Endothelial cell of umbilical vein (primary cell): ENCODE measurements at regions not wholly inside any gene's neighbourhood (a gene's known extent, or its start where the extent isn't known, plus 50 kb on each side); places are given as distances from the start of the nearest gene placed in this dataset.

Experiments used
- BruUV-seq: library from RNA; stranded (reverse); fragments of 400-500 nt; replicated peaks from 2 replicates; lab custom pipeline; 2021; lab: Mats Ljungman, UMichigan
- CTCF ChIA-PET: fragments of 300-600, 350-600 bp; sonication (Branson Sonifier 250); formaldehyde crosslinking; loops from one replicate; lab custom pipeline; 2021; ENCODE audit warnings: antibody characterized with exemption, inconsistent platforms; lab: Charles Lee
- POLR2A ChIA-PET: fragments of 300-600, 350-600 bp; sonication (Branson Sonifier 250); formaldehyde crosslinking; loops from one replicate; lab custom pipeline; 2021; ENCODE audit warnings: antibody characterized with exemption, inconsistent platforms; lab: Charles Lee
- DNase-seq: peaks from one replicate; pipeline ENCODE4 v3.0.0-alpha.2; 2011; ENCODE audit warnings: low read depth, low spot score
- FAIRE-seq: peaks from 2 replicates; lab custom pipeline; 2011; peaks lifted over from hg19 to GRCh38; lab: Jason Lieb, UNC
- H2AFZ ChIP-seq: 2 replicates; pipeline ENCODE4 v1.6.0; 2012; ENCODE audit warnings: low read depth, low read length, control low read depth, inconsistent platforms
- H3K27ac ChIP-seq: 2 replicates; pipeline ENCODE4 v1.5.1; 2011; ENCODE audit warnings: low read depth, mild to moderate bottlenecking, control low read depth, low read length, moderate library complexity; ENCODE audit not compliant: insufficient read depth
- H3K27me3 ChIP-seq, 2 experiments: 2 replicates each; pipeline versions ENCODE4 v1.6.0 to v1.6.1; 2011; ENCODE audit warnings: low read length in 2 of 2, mixed read lengths in 1 of 2; ENCODE audit not compliant: control insufficient read depth in 2 of 2, insufficient read depth in 2 of 2
- H3K36me3 ChIP-seq, 2 experiments: 2 replicates in 1 of 2; 3 replicates in 1 of 2; pipeline ENCODE4 v1.5.1; 2011; ENCODE audit warnings: low read length in 2 of 2, mild to moderate bottlenecking in 1 of 2, moderate library complexity in 1 of 2; ENCODE audit not compliant: control insufficient read depth in 2 of 2, insufficient read depth in 2 of 2; ENCODE audit errors: extremely low read depth in 1 of 2
- H3K4me1 ChIP-seq: 3 replicates; pipeline ENCODE4 v1.5.1; 2011; ENCODE audit warnings: mild to moderate bottlenecking, low read length; ENCODE audit not compliant: control insufficient read depth, insufficient read depth; ENCODE audit errors: extremely low read depth
- H3K4me2 ChIP-seq: 2 replicates; pipeline ENCODE4 v1.6.1; 2011; ENCODE audit warnings: low read length, control low read depth, mixed read lengths; ENCODE audit not compliant: insufficient read depth
- H3K4me3 ChIP-seq, 3 experiments: fragments of 200-600 bp in 1 of 3; sonication (generic), shearing (Covaris generic) in 1 of 3; replicated peaks in 1 of 3; 2 replicates each; pipeline ENCODE4 v1.5.1; 2011 to 2016; ENCODE audit warnings: control low read depth in 3 of 3, low read length in 3 of 3, mild to moderate bottlenecking in 2 of 3, inconsistent platforms in 1 of 3, low read depth in 1 of 3, moderate library complexity in 1 of 3; ENCODE audit not compliant: insufficient read depth in 1 of 3
- H3K79me2 ChIP-seq: 2 replicates; pipeline ENCODE4 v1.6.0; 2012; ENCODE audit warnings: low read length, inconsistent platforms; ENCODE audit not compliant: control insufficient read depth, insufficient read depth
- H3K9ac ChIP-seq: replicated peaks from 2 replicates; pipeline ENCODE3; 2011; ENCODE audit warnings: low read length, control low read depth; ENCODE audit not compliant: insufficient read depth; ENCODE audit errors: extremely low read depth
- H3K9me1 ChIP-seq: replicated peaks from 3 replicates; pipeline ENCODE4 v1.6.0; 2011; ENCODE audit warnings: mild to moderate bottlenecking, low read length; ENCODE audit not compliant: control insufficient read depth, insufficient read depth; ENCODE audit errors: extremely low read depth
- H3K9me3 ChIP-seq: replicated peaks from 2 replicates; pipeline ENCODE4 v1.5.1; 2012; ENCODE audit warnings: low read length, inconsistent platforms; ENCODE audit not compliant: control insufficient read depth, insufficient read depth
- H4K20me1 ChIP-seq: replicated peaks from 2 replicates; pipeline ENCODE3; 2011; ENCODE audit warnings: mild to moderate bottlenecking, low read length; ENCODE audit not compliant: control insufficient read depth, insufficient read depth; ENCODE audit errors: extremely low read depth
- CTCF ChIP-seq, 2 donors: IDR thresholded peaks; 1 replicate in 1 of 2; 2 replicates in 1 of 2; pipeline ENCODE4 v1.5.1; 2011; ENCODE audit warnings: low read length in 2 of 2, mild to moderate bottlenecking in 2 of 2, moderate library complexity in 2 of 2, control low read depth in 1 of 2, inconsistent platforms in 1 of 2, low read depth in 1 of 2; ENCODE audit not compliant: insufficient read depth in 1 of 2; ENCODE audit errors: extremely low read depth in 1 of 2
- EZH2 ChIP-seq: IDR thresholded peaks from 2 replicates; pipeline ENCODE4 v1.6.1; 2012; ENCODE audit warnings: borderline replicate concordance, low read depth, mild to moderate bottlenecking, moderate library complexity, low read length, inconsistent platforms; ENCODE audit not compliant: severe bottlenecking
- FOS ChIP-seq: IDR thresholded peaks from 2 replicates; pipeline ENCODE4 v1.6.1; 2011; ENCODE audit warnings: mild to moderate bottlenecking, low read length, moderate library complexity, borderline replicate concordance; ENCODE audit not compliant: insufficient read depth
- GATA2 ChIP-seq: IDR thresholded peaks from 2 replicates; pipeline ENCODE4 v1.7.0; 2011; ENCODE audit warnings: low read depth, mild to moderate bottlenecking, moderate library complexity, mixed read lengths, low read length; ENCODE audit not compliant: insufficient read length, insufficient read depth
- JUN ChIP-seq: IDR thresholded peaks from 2 replicates; pipeline ENCODE4 v1.6.1; 2011; ENCODE audit warnings: borderline replicate concordance, low read depth; ENCODE audit not compliant: insufficient read length, insufficient read depth
- MAX ChIP-seq: IDR thresholded peaks from 2 replicates; pipeline ENCODE4 v1.6.1; 2011; ENCODE audit not compliant: insufficient read depth, insufficient read length
- MYC ChIP-seq: IDR thresholded peaks from one replicate; pipeline ENCODE4 v1.6.1; 2011; ENCODE audit warnings: mild to moderate bottlenecking, low read depth, low read length
- POLR2A ChIP-seq: IDR thresholded peaks from 2 replicates; pipeline ENCODE4 v1.6.1; 2012; ENCODE audit warnings: low read depth, mild to moderate bottlenecking, control low read depth, low read length
- POLR2AphosphoS5 ChIP-seq: IDR thresholded peaks from 2 replicates; pipeline ENCODE4 v1.6.1; 2012; ENCODE audit warnings: low read depth, mild to moderate bottlenecking, control low read depth, low read length, moderate library complexity; ENCODE audit not compliant: insufficient read depth
- dilution Hi-C: fragments of 300-500 bp; cut with MboI; formaldehyde crosslinking; loops from one replicate; pipeline ENCODE4 v1.15.0; 2019; ENCODE audit warnings: low sequenced_read_pairs; ENCODE audit not compliant: extremely low pct_ligation_motif_present
- intact Hi-C: fragments of 100-400 bp; cut with micrococcal nuclease; formaldehyde crosslinking; loops from one replicate; pipeline ENCODE4 v1.10.0; 2022

DNA sequence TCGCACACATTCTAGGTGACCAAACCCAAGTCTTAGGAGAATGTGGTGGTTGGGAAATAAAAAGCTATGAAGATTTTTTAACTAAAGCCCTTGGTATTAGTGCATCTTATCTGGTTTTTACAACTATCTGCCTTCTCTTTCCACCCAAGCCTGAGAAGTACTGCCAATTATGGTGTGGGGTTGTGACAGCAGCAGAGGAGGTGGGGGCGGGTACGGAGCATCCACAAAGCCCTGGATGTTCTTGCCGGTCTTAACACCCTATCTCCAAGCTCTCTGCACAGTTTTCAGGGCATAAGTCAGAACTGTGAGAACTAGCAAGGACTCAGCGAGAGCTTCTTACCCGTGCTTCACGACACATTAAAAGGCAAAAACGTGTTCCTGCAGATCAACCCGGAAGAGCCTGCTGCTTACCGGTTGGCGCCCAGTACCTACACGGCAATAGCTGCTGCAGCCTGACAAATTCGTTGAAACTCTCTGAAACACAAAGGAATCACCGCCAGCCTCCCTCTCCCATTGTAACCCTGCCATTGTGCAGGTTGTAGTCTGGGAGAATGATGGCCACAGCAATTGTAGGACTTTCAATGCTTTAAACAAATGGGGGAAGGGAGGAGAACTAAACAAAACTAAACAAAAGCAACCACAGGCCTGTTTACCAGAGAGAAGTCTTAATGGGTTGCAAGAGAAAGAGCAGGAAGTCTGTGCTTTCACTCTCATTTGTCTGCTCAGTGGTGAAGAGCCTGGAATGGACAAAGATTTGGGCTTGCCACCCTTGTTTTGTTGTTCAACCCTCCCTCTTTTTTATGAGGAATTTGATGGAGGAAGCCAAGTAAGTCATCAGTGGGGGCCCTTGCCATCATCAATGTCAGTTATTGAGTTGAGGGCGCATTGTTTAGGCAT lies 461.0 kb upstream of the JARID2 start:
- H3K27me3 ChIP-seq: no peaks in the 10 kb centered on the region
- H3K9ac ChIP-seq: no peak overlapping the region
- no peaks in the 10 kb centered on the region for H3K79me2 ChIP-seq
- no TSS peak for BruUV-seq
- no peaks in the 10 kb centered on the region for H3K36me3 ChIP-seq
- POLR2A ChIA-PET: no interaction called here
- H4K20me1 ChIP-seq: no peaks in the 10 kb centered on the region
- H3K4me3 ChIP-seq: no peak overlapping the region
- H2AFZ ChIP-seq: no peak overlapping the region
- TF ChIP-seq POLR2AphosphoS5 (no peak), FOS (no peak), CTCF (IDR thresholded peaks at IDR 0.05; ENCODE audit: extremely low read depth in 1 of 2, insufficient read depth in 1 of 2, low read depth in 1 of 2, low read length in 2 of 2) (no peak), POLR2A (no peak), JUN (no peak), EZH2 (no peak), GATA2 (no peak), MAX (no peak), MYC (no peak)
- CTCF ChIA-PET: interaction anchor here (0.6 kb wide), 1 partner anchor 235 kb away, joined by 3 read pairs; no protein-coding TSS in a partner anchor
- no peaks in the 10 kb centered on the region for H3K9me3 ChIP-seq
- H3K9me1 ChIP-seq: no peaks in the 10 kb centered on the region
- H3K27ac ChIP-seq: no peak overlapping the region
- no peak overlapping the region for H3K4me2 ChIP-seq
- intact Hi-C loops (no loop called here), dilution Hi-C loops (no loop called here)
- no peak for FAIRE-seq
- no peaks in the 10 kb centered on the region for H3K4me1 ChIP-seq
- no peak for DNase-seq
